ENCODE measurements at regions not wholly inside any gene's neighbourhood (a gene's known extent, or its start where the extent isn't known, plus 50 kb on each side); places are given as distances from the start of the nearest gene placed in this dataset.

DNA sequence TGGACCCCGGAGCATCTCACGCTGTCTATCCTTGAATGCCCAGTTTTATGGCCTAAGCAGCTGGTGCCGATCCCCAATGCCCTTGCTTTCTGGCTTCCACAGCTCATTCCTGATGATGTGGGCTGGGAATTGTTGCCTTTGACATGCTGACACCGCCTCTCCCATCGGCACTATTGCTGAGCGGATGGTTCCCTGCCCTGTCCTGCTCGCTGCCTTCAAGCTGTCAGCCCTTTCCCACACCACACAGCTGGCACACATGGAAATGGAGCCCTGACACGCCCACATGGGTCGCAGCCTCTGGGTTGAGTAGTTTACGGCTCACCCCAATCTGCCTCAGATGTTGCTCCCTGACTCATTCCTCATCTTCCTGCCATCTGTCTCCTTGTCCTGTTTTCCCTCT lies 110.2 kb upstream of the SESN3 start:
- DNase-seq, result peak; percentile 61

DNA sequence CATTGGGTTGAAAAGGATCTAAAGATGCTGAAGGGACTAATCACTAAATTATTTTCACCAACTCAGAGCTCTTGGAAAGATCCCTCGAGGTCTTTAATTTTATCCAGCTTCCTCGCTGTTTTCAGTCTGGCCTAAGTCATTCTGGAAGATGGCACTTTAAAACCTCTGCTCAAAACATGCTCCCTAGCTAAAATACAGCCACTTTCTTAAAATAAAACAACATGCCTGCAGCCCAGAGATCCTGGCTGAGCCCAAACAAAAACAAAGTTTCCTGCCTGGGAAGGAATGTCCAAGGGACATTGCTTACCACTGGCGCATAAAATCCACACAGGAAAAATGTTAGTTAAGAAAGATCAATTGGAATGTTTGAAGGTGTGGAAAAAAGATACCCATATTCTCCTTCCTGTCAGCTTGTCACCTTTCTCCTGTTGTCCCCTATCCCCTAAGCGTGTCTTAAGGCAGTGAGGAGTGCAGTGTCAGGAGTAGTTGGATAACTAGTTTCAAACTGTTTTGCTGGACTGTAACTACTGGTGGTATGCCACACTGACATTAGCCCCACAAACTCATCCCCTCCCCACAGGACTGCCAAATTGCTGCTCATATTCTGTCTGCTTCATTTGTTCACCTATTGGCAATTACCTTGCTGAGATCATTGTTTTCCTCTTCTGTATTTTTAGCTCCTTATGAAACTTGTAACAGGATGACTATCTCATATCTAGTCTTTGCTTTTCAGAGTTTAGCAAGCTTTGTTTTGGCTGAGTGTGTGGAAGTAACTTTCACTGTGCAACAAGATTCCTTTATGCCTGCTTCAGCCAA lies 108.3 kb upstream of the SESN3 start:
- no peak for DNase-seq

DNA sequence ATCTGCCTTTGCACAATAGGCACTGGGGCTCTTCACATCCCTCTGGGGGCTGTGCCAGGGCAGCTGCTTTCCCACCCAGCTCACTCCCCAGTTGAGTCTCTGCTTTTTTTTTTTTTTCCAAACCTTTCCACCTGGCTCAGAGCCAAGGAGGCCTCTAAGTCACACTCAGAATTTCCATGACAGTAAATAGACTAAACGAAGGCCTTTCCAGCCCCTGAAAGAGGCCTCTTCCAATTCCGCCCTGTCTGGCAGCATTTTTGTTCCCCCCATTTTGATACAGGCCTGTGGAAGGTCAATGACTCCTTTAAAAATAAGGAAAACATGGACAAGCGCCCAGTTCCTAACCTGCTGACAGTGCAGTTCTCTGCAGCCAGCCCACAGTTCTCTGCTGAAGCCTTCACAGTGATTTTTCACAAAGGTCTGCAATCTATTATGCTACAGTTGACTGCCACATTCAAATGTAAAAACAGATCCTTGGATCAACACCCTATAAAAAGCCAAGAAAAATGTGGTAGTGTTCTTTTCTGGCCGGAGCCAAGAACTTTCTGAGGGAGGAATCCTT lies 107.5 kb upstream of the SESN3 start:
- DNase-seq, result no peak

DNA sequence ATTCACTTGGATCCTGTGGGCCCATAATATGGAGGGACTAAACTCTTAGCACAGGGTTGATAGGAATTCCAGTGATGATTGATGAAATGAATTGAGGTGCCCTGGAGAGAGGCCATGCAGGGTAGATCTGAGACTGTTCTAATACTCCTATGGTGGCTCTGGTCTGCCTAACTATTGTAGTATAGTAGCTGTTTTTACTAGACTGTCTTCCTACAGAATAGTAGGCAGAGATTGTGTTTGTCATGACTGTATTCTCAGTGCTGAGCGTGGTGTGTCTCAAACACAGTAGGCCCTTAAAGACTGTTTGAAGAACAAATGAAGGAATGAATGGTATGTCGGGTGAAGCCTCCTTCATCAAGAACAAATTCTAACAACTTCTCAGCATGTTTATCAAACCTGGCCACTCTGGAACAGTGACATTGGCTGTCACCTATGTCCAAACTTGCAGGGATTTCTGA lies 107.0 kb upstream of the SESN3 start:
- DNase-seq, result no peak

DNA sequence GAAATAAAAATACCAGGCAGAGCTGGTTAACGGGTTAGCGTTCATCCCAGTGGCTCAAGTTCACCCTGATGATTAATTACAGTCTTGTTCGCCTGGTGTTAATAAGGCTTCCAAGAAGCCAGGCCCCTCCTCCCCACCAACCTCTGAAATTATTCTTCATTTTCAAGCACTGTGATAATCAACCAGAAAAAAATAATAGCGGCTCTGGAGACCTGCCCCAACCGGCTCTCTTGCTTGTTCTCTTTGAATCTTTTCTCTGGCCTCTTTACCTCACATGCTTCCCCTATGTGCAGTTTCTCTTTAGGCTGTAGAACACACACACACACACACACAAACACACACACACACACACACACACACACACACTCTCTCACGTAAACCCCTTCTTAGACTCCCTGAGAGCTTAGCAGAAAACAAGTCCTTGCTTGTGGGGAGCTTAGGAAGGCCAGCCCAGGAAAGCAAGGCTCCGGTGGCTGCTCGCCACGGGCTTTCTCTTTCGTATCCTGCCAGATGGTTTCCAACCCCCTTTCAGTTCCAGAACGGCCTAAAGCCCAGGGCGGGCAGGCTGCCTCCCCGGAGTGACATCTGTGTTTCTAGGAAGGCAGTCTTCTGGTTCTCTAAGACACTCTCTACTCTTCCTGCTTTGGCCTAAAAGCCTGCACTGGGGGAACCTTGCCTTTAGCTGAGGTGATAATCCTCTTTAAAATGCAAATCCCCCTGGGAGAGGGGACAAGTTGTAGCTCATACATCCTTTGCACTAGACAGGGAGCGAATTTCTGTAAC lies 106.4 kb upstream of the SESN3 start:
- DNase-seq, result peak; percentile 72

DNA sequence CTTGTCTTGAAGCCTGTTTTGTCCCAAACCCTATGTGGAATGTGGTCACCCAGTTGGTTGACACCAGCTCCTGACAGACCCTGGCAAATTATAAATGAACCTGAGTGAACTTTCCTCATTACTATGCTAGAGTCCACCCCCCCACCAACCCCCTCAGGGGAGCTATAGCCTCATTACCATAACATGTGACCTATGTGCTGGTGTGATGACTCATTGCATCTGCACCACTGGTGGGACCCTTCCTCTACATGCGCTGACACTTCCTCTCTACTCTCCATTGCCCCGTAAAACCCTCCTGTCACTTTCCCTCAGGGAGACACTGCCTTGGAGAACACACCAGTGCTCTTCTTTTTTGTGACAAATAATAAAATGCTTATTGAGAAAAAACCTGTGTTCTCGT lies 105.0 kb upstream of the SESN3 start:
- DNase-seq, result peak; percentile 92

DNA sequence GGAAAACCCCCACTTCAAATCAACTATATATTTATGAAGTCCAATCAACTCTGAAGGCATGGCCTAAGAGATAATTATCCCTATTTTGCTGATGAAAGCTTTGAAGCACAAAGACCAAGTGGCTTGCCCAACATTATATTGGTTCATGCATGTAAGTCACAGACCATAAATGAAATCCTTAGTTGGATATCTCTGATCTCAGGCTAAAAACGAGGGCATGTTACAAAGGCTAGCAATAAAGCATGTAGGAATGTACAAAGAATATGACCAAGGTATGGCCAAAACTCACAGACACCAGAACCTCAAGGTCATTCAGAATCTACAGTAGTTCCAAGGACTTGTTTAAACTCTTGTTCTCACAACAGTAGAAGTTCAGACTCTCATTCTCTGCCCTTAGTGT lies 100.2 kb upstream of the SESN3 start:
- no peak for DNase-seq

DNA sequence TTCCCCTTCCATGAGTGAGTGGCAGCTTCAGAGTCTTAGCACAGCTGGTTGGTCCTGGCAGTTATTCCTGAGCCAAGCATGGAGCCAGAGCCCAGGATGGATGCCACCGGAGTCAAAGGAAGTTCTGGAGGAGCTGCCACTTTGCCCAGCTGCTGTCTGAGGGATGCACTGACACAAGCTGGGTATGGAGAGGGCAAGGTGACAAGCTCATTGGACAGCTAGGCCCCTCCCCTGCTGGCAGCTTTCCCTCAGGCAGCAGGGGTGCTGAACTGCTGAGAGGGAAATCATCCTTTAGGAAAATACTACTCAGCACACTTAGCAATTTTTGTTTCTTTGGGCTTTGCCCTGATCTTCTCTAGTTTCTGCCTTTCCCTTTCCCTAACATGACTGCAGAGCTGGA lies 99.3 kb upstream of the SESN3 start:
- DNase-seq, result no peak

DNA sequence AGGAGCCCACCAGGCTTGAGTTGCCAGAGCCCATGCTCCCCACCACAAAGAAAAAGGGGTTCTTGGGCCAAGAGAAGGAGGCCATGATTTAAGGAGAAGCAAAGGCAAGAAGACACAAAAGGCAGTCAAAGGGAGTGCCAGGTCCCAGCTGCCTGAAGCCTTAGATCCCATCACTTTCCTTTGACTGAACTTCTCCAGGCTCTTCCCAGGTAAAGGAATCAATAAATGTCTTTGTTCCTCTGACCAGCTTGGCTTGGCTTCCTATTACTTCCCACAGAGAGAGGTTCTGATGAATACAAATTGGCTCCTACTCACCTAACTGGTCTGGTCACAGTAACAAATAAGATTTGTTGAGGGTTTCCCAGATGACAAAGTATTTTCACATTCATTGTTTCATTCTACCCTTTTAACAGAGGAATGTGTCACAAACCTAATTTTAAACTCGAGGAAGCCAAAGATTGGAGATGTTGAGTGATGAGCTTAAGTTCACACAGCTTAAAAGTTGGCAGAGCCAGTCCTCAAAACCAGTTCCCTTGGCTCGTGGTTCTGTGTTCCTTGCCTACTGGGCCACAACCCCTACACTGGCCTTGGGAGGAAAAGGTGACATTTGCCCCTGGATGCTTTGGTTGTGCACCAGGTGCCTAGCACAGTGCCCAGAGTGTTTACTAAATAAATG lies 96.4 kb upstream of the SESN3 start:
- peak; percentile 57 for DNase-seq

DNA sequence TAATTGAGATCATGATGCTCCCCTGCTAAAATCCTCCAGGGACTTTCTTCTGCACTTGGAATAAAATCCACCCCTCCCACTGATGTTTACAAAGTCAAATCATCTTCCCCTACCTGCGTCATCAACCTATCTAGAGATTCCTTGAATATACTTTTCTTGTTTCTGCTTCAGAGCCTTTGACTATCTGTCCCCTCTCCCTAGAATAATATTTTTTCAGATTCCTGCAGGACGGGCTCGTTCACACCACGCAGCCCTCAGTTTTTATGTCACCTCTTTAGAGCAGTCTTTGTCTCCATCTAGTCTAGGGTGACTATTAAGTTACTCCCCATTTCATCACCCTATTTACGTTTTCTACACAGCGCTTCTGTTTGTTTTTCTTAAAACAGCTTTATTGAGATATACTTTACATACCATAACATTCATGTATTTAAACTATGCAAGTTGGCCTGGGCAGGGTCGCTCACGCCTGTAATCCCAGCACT lies 94.8 kb upstream of the SESN3 start:
- no peak for DNase-seq

DNA sequence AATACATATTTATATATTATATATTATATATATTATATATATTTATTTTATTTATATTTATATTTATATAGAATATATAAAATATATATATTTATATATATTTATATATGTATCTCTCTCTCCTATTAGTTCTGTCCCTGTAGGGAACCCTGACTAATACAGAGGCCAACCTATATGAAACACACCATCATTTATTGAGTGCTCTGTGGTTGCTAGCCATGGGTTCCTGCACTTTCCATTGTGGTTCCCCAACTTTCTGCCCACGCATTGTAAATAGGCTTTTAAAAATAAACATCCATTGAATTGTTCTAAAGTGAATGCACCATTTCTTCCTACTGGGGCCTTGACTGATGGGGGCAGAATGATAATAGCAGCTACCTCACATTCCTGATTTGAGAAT lies 93.8 kb upstream of the SESN3 start:
- no peak for DNase-seq

DNA sequence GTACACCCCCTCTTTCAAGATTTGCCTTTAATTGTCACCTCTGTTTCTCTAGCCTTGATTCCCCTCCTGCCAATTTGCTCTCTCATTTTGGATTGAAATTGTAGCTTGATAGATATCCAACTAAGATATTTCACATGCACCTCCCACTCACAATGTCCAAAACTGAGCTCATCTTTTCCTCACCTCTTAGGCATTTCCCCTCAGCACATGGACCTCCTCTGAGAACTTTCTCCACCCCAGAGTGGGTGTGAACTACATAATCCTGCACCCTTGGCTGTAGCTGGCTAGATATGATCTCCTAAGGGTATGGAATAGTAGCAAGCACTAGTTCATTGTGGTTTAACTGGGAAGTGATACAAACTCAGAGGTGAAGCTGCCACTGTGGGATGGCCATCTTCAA lies 91.5 kb upstream of the SESN3 start:
- no peak for DNase-seq

DNA sequence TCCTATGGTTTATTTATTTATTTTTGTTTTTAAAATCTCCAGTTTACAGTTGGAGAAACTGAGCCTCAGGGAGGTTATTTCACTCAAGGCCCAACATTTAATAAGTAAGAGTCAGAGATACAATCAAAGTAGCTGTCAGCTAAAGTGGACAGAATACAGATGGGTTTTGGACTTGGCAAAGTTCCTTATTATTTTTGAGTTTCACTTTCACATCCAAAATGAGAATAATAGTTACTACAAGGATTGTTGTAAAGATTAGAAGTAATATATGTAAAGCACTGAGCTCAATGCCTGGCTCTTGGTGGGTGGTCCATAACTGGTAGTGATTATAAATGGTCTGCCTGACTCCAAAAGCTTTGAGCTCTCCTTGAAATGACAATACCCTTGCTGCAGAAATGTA lies 87.5 kb upstream of the SESN3 start:
- DNase-seq, result no peak

DNA sequence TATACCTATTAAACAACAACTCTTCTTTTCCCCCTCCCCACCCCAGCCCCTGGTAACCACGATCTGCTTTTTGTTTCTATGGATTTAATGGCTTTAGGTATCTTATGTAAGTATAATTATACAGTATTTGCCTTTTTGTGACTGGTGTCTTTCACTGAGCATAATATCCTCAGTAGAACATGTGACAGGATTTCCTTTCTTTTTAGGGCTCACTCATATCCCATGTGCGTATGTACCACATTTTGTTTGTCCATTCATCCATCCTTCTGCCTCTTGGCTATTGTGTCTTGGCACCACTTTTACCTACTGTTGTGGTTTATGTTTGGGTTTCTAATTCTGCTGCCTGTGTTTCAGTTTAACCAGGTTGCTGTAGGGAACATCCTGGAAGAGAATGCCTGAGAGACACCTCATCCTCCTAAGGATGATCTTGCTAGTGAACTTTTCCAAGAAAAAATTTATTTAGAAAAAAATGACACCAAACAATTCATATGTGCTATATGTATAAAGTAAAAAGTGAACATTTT lies 77.6 kb upstream of the SESN3 start:
- no peak for DNase-seq

DNA sequence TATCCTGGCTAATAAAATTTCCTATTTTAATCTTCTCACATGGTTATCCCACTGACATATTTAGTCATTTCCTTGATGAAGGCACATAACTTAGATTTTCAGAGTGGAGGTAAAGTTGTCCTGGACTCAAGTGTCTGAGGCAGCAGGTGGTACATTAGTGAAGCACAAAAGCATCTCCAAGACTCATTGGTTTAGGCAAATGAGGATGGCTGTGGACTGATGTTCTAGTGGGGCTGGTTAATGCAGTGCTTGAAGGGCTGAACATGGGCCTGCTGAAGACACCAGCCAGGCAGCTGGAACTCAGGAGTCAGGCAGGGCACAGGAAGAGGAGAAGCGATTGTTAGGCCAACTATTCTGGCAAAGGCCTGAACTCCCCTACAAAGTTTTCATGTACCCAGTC lies 76.3 kb upstream of the SESN3 start:
- no peak for DNase-seq

DNA sequence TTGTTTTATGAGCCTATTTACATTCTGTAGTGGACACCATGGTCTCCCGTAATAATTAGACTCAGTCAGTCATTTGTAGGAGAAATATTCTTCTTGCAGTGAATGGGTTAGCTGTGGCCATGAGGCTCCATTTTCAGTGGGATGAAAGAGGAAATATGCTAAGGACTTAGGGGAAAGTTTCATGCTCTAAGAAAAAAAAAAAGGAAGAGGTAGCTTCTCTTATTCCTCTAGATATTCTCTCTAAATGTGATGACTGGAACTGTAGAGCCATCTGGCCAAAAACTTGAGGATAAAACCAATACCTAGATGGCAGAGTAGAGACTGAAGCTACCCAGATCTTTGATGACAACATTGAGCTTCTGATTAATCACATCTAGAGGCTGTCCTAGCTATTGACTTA lies 75.8 kb upstream of the SESN3 start:
- no peak for DNase-seq

DNA sequence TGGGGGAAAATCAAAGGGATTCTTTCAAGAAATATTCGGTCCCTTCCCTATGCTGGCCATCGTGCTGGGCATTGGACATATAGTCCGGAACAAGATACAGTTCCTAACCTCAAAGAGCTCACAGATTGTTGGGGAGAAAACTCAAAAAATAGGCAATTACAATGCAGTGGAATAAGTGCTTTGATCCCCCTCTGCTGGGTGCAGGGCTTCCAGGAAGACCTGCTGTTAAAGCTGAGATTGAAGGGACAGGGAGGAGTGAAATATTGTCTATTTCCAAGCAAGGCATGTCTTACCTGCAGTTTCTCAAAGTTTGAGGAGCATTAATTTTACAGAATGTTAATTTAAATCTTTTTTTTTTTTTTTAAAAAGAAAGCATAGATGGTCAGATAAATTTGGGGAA lies 75.1 kb upstream of the SESN3 start:
- no peak for DNase-seq

DNA sequence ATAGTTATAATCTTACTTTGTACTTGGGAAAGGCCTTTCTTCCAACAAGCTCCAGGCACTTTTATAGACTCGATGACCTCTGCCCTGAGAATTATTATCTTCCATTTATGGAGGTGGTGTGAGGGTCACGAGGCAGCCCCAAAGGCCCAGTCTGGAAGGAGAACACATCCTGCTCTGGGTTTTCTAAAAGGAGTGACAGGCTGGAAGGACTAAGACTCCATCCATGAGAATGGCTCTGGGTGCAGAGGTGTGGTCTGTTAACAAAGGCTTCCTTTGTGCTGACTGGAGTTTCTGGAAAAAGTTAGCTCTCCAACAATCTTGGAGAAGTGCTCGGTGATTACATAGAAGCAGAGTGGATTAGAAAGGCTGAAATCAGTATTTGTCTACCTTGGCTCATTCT lies 74.7 kb upstream of the SESN3 start:
- DNase-seq, result peak; percentile 85

DNA sequence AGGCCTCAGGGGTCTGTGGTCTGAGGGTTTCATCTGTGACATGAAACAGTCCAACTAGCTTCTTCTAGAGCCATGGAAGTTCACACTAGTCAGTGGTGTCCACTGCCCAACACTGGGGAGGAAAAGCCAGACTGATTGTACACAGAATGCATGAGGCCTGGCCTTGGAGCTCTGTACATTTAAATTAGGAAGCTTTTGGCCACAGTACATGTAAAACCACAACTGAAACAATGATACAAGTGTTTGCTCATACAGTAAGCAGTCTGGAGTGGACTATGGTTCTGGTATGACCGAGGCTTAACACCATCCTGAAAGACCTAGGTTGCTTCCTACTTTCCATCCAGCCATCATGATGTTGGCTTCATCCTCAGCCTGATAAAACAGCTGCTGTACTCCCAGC lies 73.8 kb upstream of the SESN3 start:
- DNase-seq, result peak; percentile 72

DNA sequence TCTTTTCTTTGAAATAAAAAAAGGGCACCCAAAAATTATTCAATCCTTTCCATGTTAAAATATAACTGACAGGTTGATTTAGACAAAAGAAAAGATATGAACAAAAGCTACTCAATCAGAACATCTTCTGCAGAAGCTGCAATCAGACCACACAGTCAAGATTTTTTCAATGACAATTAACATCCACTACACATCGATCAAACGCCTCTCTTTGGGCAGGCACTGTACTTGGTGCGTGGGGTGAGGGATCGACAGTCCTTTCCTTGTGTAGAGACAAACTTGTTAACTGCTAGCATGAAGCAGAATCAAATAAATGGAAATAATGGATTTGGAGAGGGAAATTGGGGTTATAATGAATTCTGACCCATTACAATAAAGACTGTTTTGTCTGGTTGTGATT lies 71.2 kb upstream of the SESN3 start:
- no peak for DNase-seq

DNA sequence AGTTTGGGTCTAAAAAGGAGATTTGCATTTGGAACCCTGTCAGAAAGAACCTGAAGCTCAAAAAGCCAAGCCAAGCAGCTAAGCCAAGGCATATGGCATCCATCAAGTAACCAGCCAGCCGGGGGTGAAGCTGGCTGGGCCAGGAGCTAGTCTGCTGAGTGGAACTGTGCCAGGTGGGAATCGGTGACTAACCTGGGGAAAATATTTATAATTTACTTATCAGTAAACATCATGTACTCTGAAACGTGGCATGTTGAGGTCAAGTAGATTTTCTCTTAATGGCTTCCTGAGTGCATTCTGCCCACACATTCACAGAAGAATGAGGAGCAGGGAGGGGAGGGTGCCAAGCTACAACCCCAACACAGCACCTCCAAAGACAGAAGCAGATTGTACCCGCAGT lies 70.5 kb upstream of the SESN3 start:
- DNase-seq, result no peak

DNA sequence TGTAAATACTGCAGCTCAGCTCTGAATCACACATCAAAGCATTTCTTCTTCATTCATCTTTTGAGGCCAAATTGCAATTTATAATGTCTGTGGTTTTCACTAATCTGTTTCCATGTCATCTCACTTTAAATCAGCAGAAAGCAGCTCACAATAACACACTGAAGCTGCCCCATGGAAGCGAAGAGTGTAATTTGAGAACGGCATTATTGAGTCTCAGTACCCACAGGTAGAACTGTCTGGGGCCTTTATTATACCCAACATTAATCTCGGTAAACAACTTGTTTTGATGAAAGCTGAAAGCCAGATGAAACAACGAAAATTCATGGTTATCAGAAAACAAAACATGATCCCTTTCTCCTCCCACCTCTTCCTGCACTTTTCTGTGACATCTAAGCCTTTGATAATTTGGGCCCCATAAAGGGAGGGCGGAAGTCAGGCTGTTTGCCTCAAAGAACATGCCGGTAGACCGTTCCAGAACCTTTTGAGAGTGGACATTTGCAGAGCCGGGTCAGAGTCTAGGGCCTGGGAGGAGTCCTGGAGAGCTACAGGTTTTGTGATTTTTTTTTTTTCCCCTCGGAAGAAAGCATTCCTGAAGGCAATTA lies 68.2 kb upstream of the SESN3 start:
- DNase-seq, result peak; percentile 82
